SKM-1 (cell line): ENCODE measurements at regions not wholly inside any gene's neighbourhood (a gene's known extent, or its start where the extent isn't known, plus 50 kb on each side); places are given as distances from the start of the nearest gene placed in this dataset.

ENCODE experiments used
- DNase-seq: peaks from one replicate; lab custom pipeline; 2025; ENCODE audit not compliant: unreplicated experiment; lab: John Stamatoyannopoulos, UW

GRCh38 chr15:77688693-77689092 is 56.0 kb upstream of the LINGO1 start:
- no peak for DNase-seq

- DNase-seq: no peak
These were observed 55.6 kb upstream of the LINGO1 start for GRCh38 chr15:77688266-77688665.

DNA sequence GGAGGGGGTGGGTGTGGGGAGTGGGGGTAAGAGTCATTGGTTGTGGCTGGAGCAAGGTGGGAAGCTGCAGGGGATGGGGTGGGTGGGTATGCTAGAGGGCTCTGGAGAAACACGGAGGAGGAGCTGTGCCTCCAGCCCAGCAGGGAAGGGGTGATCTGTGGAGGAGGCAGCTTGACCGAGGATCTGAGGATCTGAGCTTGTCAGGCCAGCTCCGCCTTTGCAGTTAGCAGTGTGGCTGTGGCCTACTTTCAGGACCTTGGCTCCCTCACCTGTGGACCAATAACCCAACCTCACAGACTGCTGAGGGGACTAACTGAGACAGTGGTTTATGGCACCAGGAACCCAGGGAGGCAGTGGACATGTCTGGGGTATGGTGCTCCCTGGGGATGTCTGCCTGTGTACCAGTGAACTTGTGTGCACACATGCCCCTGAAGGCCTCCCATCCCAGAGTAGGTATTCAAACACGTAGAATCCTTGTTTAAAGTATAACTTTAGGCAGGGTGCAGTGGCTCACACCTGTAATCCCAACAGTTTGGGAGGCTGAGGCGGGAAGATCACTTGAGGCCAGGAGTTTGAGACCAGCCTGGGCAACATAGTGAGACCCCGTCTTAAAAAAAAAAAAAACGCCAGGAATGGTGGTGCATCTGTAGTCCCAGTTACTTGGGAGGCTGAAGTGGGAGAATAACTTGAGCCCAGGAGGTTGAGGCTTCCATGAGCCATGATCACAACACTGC is 52.5 kb upstream of the LINGO1 start:
- DNase-seq: no peak

DNA sequence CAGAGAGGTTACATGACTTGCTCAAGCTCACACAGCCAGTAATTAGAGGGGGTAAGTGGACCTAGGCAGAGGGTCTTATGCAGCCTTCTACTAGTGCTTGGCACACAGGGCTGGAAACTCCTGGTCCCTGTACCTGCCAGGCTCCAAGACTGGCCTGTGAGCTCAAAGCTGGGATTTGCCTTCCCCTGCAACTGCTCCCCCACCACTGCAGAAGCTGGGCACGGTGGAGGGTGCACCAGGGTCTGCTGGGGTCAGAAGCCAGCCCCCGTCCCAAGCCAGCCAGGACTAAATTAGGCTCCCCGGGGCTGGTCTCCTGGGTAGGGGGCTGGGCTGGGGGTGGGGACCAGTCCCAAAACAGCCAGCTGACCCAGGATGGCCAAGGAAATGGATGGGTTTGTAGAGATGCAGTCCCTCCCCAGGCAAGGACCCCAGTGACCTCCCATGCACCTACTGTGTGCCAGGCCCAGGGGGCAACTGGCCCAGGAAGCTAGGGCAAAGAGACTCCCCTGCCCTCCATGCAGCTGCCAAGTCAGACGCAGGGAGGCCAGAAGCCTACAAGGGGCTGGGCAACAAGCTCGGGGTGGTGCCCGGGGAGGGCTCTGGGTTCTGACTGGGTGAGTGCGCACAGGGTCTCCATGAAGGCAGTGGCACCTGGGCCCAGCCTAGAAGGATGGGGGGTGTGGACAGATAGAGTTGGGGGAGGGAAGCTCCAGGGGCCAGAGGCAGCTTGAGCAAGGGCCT is 51.8 kb upstream of the LINGO1 start:
- DNase-seq: no peak

- no peak for DNase-seq
These were observed 49.9 kb upstream of the LINGO1 start for GRCh38 chr15:77682564-77682963.
